GM21529 (cell line): ENCODE measurements at regions not wholly inside any gene's neighbourhood (a gene's known extent, or its start where the extent isn't known, plus 50 kb on each side); places are given as distances from the start of the nearest gene placed in this dataset.

Experiments used
- ATAC-seq: cut with Tn5 transposase; IDR thresholded peaks from one replicate; pipeline ENCODE4 v1.9.1; 2021; ENCODE audit not compliant: unreplicated experiment

GRCh38 chr9:89744730-89745129 is 139.9 kb downstream of the GADD45G start:
- no peak for ATAC-seq

- no peak for ATAC-seq
These were observed 141.0 kb downstream of the GADD45G start for GRCh38 chr9:89745601-89746376.

GRCh38 chr9:89746385-89747116 is 141.7 kb downstream of the GADD45G start:
- ATAC-seq: no peak

- no peak for ATAC-seq
These were observed 142.8 kb downstream of the GADD45G start for GRCh38 chr9:89747596-89747995.

- no peak for ATAC-seq
These were observed 143.3 kb downstream of the GADD45G start for GRCh38 chr9:89748021-89748670.

- ATAC-seq: no peak
These were observed 144.2 kb downstream of the GADD45G start for GRCh38 chr9:89748831-89749499.

- ATAC-seq: no peak
These were observed 144.8 kb downstream of the GADD45G start for GRCh38 chr9:89749500-89750116.

GRCh38 chr9:89750117-89750791 is 145.4 kb downstream of the GADD45G start:
- ATAC-seq: no peak

- no peak for ATAC-seq
These were observed 146.4 kb downstream of the GADD45G start for GRCh38 chr9:89751079-89751825.

- ATAC-seq: no peak
These were observed 147.3 kb downstream of the GADD45G start for GRCh38 chr9:89752154-89752553.

GRCh38 chr9:89753472-89754055 is 148.8 kb downstream of the GADD45G start:
- ATAC-seq: no peak

- no peak for ATAC-seq
These were observed 149.4 kb downstream of the GADD45G start for GRCh38 chr9:89754193-89754592.

- ATAC-seq: no peak
These were observed 151.0 kb downstream of the GADD45G start for GRCh38 chr9:89755821-89756220.

GRCh38 chr9:89756891-89757537 is 152.2 kb downstream of the GADD45G start:
- ATAC-seq: no peak

GRCh38 chr9:89757776-89758528 is 153.1 kb downstream of the GADD45G start:
- no peak for ATAC-seq

- no peak for ATAC-seq
These were observed 154.8 kb downstream of the GADD45G start for GRCh38 chr9:89759572-89759971.

GRCh38 chr9:89760123-89760522 is 155.3 kb downstream of the GADD45G start:
- ATAC-seq: no peak

- no peak for ATAC-seq
These were observed 159.4 kb downstream of the GADD45G start for GRCh38 chr9:89764217-89764616.
